Hepatocyte (in vitro differentiated cells): ENCODE measurements at regions not wholly inside any gene's neighbourhood (a gene's known extent, or its start where the extent isn't known, plus 50 kb on each side); places are given as distances from the start of the nearest gene placed in this dataset.
A peak's percentile ranks its signal among the peaks of the same experiment; 100 is the strongest.

ENCODE experiments used
- DNase-seq: peaks from one replicate; pipeline ENCODE4 v3.0.0-alpha.2; 2016; ENCODE audit warnings: low spot score
- H2AFZ ChIP-seq: fragments of 200-600 bp; sonication (generic); 2 replicates; pipeline ENCODE4 v1.6.0; 2016; ENCODE audit warnings: antibody characterized with exemption, mild to moderate bottlenecking
- H3K27ac ChIP-seq: fragments of 200-600 bp; sonication (generic); 2 replicates; pipeline ENCODE4 v1.5.1; 2016; ENCODE audit warnings: mild to moderate bottlenecking
- H3K27me3 ChIP-seq: fragments of 200-600 bp; sonication (generic); 2 replicates; pipeline ENCODE4 v1.6.1; 2016
- H3K36me3 ChIP-seq: fragments of 200-600 bp; sonication (generic); replicated peaks from 2 replicates; pipeline ENCODE4 v1.5.1; 2016; ENCODE audit warnings: low read depth; ENCODE audit not compliant: insufficient read depth
- H3K4me1 ChIP-seq: fragments of 200-600 bp; sonication (generic); 2 replicates; pipeline ENCODE4 v1.5.1; 2016; ENCODE audit warnings: mild to moderate bottlenecking, moderate library complexity; ENCODE audit not compliant: insufficient read depth
- H3K4me2 ChIP-seq: fragments of 200-600 bp; sonication (generic); 2 replicates; pipeline ENCODE4 v1.6.0; 2016
- H3K4me3 ChIP-seq: fragments of 200-600 bp; sonication (generic); 2 replicates; pipeline ENCODE4 v1.5.1; 2016; ENCODE audit warnings: mild to moderate bottlenecking
- H3K79me2 ChIP-seq: fragments of 200-600 bp; sonication (generic); 2 replicates; pipeline ENCODE4 v1.6.0; 2017; ENCODE audit warnings: mild to moderate bottlenecking
- H3K9me2 ChIP-seq: fragments of 200-600 bp; sonication (generic); replicated peaks from 2 replicates; pipeline ENCODE4 v1.6.0; 2017; ENCODE audit warnings: mild to moderate bottlenecking; ENCODE audit not compliant: insufficient read depth
- H3K9me3 ChIP-seq: fragments of 200-600 bp; sonication (generic); 2 replicates; pipeline ENCODE4 v1.5.1; 2016; ENCODE audit warnings: low read depth, mild to moderate bottlenecking
- H4K20me1 ChIP-seq: fragments of 200-600 bp; sonication (generic); 2 replicates; pipeline ENCODE4 v1.6.0; 2016; ENCODE audit warnings: mild to moderate bottlenecking; ENCODE audit not compliant: insufficient read depth, poor library complexity, severe bottlenecking
- EZH2 ChIP-seq: fragments of 200-600 bp; sonication (generic); IDR thresholded peaks from 2 replicates; pipeline ENCODE4 v1.6.1; 2016; ENCODE audit warnings: antibody characterized with exemption, mild to moderate bottlenecking, borderline replicate concordance
- EZH2phosphoT487 ChIP-seq: fragments of 200-600 bp; sonication (generic); IDR thresholded peaks from one replicate; pipeline ENCODE4 v1.6.1; 2018; ENCODE audit warnings: antibody characterized with exemption, mild to moderate bottlenecking, low read depth, moderate library complexity; ENCODE audit not compliant: unreplicated experiment, severe bottlenecking
- WGBS: methylation state at CpG from one replicate; pipeline ENCODE4 v1.1.6; 2016; ENCODE audit warnings: low lambda C conversion rate; ENCODE audit errors: missing lambda C conversion rate; 5-methylcytosine and 5-hydroxymethylcytosine counted together
- TF ChIP-seq, protein P1 (sequence below): fragments of 200-600 bp; sonication (generic); IDR thresholded peaks from 2 replicates; pipeline ENCODE4 v1.5.1; 2016; ENCODE audit warnings: antibody characterized with exemption, mild to moderate bottlenecking; ENCODE audit not compliant: poor library complexity

DNA sequence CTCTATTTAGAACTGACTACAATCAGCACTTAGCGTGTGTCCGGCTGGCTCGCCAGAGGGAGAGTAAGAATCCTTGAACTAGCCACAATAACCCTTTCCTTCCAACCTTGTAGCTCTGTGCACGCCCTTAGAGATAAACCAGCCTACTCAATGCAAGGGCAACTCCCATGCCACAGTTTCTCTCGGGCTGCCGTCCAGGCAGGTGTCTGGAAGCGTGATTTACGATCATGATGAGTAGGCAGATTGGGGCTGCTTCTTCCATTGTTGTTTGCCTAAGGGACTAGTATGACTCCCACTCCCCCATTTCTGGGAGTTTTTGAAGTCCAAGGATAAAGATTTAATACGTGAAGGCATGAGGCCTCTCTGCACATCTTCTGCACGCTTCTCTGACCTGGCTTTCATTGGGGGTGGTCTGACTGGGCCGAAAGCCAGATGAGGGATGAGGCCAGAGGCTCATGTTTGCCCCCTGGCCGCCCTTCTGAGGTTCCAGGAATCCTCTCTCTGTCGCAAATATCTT is 134.0 kb upstream of the MYO10 start:
- Histone ChIP-seq H3K9me3 (no peaks in the 10 kb centered on the region), H3K4me1 (peaks cover 9% of the 10 kb centered on the region), H4K20me1 (no peaks in the 10 kb centered on the region), H3K36me3 (no peaks in the 10 kb centered on the region), H3K4me3 (no peak overlapping the region), H3K27ac (peak overlapping the region; percentile 52), H3K79me2 (no peaks in the 10 kb centered on the region), H3K27me3 (no peaks in the 10 kb centered on the region), H3K4me2 (peak overlapping the region; percentile 14), H2AFZ (no peak overlapping the region), H3K9me2 (no peaks in the 10 kb centered on the region)
- TF ChIP-seq, protein P1, sequence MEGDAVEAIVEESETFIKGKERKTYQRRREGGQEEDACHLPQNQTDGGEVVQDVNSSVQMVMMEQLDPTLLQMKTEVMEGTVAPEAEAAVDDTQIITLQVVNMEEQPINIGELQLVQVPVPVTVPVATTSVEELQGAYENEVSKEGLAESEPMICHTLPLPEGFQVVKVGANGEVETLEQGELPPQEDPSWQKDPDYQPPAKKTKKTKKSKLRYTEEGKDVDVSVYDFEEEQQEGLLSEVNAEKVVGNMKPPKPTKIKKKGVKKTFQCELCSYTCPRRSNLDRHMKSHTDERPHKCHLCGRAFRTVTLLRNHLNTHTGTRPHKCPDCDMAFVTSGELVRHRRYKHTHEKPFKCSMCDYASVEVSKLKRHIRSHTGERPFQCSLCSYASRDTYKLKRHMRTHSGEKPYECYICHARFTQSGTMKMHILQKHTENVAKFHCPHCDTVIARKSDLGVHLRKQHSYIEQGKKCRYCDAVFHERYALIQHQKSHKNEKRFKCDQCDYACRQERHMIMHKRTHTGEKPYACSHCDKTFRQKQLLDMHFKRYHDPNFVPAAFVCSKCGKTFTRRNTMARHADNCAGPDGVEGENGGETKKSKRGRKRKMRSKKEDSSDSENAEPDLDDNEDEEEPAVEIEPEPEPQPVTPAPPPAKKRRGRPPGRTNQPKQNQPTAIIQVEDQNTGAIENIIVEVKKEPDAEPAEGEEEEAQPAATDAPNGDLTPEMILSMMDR, result no peak
- peak; percentile 65 for DNase-seq
- 27% methylated on average over 13 of the region's 13 CpGs for WGBS

DNA sequence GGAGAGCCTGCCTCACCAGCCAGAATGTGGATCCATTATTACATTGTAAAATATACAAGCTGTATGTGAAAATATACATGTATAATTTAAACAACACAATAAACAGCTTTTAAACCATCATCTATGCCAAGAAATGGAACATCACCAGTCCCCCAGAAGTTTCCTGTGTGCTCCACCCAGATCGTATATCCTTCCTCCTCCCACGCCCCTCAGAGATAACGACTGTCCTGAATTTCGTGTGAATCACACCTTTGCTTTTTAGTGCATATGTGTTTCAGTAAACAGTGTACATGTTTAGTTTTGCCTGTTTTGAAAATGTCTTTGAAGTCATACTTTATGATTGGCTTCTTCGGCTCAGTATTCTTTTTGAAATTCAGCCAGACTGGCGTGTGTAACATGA is 134.6 kb upstream of the MYO10 start:
- no peak overlapping the region for H2AFZ ChIP-seq
- peak; percentile 18 for DNase-seq
- H3K27ac ChIP-seq, result peak overlapping the region; percentile 52
- no peaks in the 10 kb centered on the region for H3K27me3 ChIP-seq
- TF ChIP-seq EZH2 (no peak), EZH2phosphoT487 (peak; percentile 46)
- H3K9me3 ChIP-seq, result no peaks in the 10 kb centered on the region
- no peak overlapping the region for H3K4me3 ChIP-seq
- H3K36me3 ChIP-seq, result no peaks in the 10 kb centered on the region
- H4K20me1 ChIP-seq, result no peaks in the 10 kb centered on the region
- no peaks in the 10 kb centered on the region for H3K79me2 ChIP-seq
- H3K9me2 ChIP-seq, result no peaks in the 10 kb centered on the region
- no peak overlapping the region for H3K4me2 ChIP-seq
- WGBS, result 39% methylated on average over 6 of the region's 6 CpGs
- peaks cover 9% of the 10 kb centered on the region for H3K4me1 ChIP-seq

GRCh38 chr5:17075236-17075635 is 139.1 kb upstream of the MYO10 start:
- Histone ChIP-seq H3K79me2 (no peaks in the 10 kb centered on the region), H3K4me1 (peaks cover 5% of the 10 kb centered on the region), H3K27ac (peak overlapping the region; percentile 1), H3K36me3 (no peaks in the 10 kb centered on the region), H4K20me1 (no peaks in the 10 kb centered on the region), H3K27me3 (no peaks in the 10 kb centered on the region), H2AFZ (no peak overlapping the region), H3K4me2 (no peak overlapping the region), H3K9me3 (no peaks in the 10 kb centered on the region), H3K4me3 (no peak overlapping the region), H3K9me2 (no peaks in the 10 kb centered on the region)
- no peak for TF ChIP-seq EZH2phosphoT487
- TF ChIP-seq EZH2, result no peak
- TF ChIP-seq, protein P1, result no peak
- DNase-seq, result no peak
- WGBS, result 60% methylated on average over 4 of the region's 4 CpGs

- Histone ChIP-seq H3K36me3 (no peaks in the 10 kb centered on the region), H2AFZ (no peak overlapping the region), H3K27ac (no peak overlapping the region), H3K4me2 (no peak overlapping the region), H3K4me3 (no peak overlapping the region), H3K79me2 (no peaks in the 10 kb centered on the region), H3K4me1 (peaks cover 10% of the 10 kb centered on the region), H4K20me1 (no peaks in the 10 kb centered on the region), H3K27me3 (no peaks in the 10 kb centered on the region), H3K9me3 (no peaks in the 10 kb centered on the region), H3K9me2 (no peaks in the 10 kb centered on the region)
- WGBS, result 95% methylated on average over 2 of the region's 2 CpGs
- DNase-seq, result no peak
- TF ChIP-seq, protein P1, result no peak
- TF ChIP-seq EZH2, result no peak
- no peak for TF ChIP-seq EZH2phosphoT487
Measured at GRCh38 chr5:17076272-17076671, 140.2 kb upstream of the MYO10 start.
